LHCN-M2 (cell line): ENCODE measurements at regions not wholly inside any gene's neighbourhood (a gene's known extent, or its start where the extent isn't known, plus 50 kb on each side); places are given as distances from the start of the nearest gene placed in this dataset.

Experiments used
- DNase-seq: peaks from one replicate; pipeline ENCODE4 v3.0.0-alpha.2; 2012; ENCODE audit warnings: low read depth

- no peak for DNase-seq
Measured at GRCh38 chr15:36332896-36333295, 246.5 kb upstream of the CDIN1 start.

GRCh38 chr15:36334059-36334458 lies 245.4 kb upstream of the CDIN1 start:
- DNase-seq, result peak; percentile 43

- DNase-seq, result no peak
Measured at GRCh38 chr15:36335224-36335623, 244.2 kb upstream of the CDIN1 start.

GRCh38 chr15:36335659-36336058 lies 243.8 kb upstream of the CDIN1 start:
- DNase-seq, result no peak

GRCh38 chr15:36344887-36345286 lies 234.5 kb upstream of the CDIN1 start:
- no peak for DNase-seq

GRCh38 chr15:36347272-36347858 lies 232.1 kb upstream of the CDIN1 start:
- DNase-seq, result no peak

- no peak for DNase-seq
Measured at GRCh38 chr15:36356466-36356865, 223.0 kb upstream of the CDIN1 start.

- DNase-seq, result peak; percentile 60
Measured at GRCh38 chr15:36356978-36357601, 222.3 kb upstream of the CDIN1 start.

GRCh38 chr15:36358094-36358493 lies 221.3 kb upstream of the CDIN1 start:
- DNase-seq, result peak; percentile 89

GRCh38 chr15:36358523-36358922 lies 220.9 kb upstream of the CDIN1 start:
- DNase-seq, result peak; percentile 52

GRCh38 chr15:36359286-36359685 lies 220.1 kb upstream of the CDIN1 start:
- no peak for DNase-seq

- peak; percentile 36 for DNase-seq
Measured at GRCh38 chr15:36361351-36361870, 218.0 kb upstream of the CDIN1 start.

GRCh38 chr15:36362509-36362915 lies 216.9 kb upstream of the CDIN1 start:
- DNase-seq, result no peak

GRCh38 chr15:36363335-36363734 lies 216.1 kb upstream of the CDIN1 start:
- peak; percentile 23 for DNase-seq

- DNase-seq, result no peak
Measured at GRCh38 chr15:36364377-36364776, 215.0 kb upstream of the CDIN1 start.

GRCh38 chr15:36365963-36366362 lies 213.5 kb upstream of the CDIN1 start:
- no peak for DNase-seq

GRCh38 chr15:36370051-36370730 lies 209.2 kb upstream of the CDIN1 start:
- no peak for DNase-seq

- DNase-seq, result peak; percentile 60
Measured at GRCh38 chr15:36370731-36371112, 208.7 kb upstream of the CDIN1 start.

- peak; percentile 25 for DNase-seq
Measured at GRCh38 chr15:36371509-36371908, 207.9 kb upstream of the CDIN1 start.

- DNase-seq, result no peak
Measured at GRCh38 chr15:36372968-36373367, 206.5 kb upstream of the CDIN1 start.

- peak; percentile 27 for DNase-seq
Measured at GRCh38 chr15:36373550-36373949, 205.9 kb upstream of the CDIN1 start.

- no peak for DNase-seq
Measured at GRCh38 chr15:36389107-36389506, 190.3 kb upstream of the CDIN1 start.

- DNase-seq, result no peak
Measured at GRCh38 chr15:36390491-36390890, 188.9 kb upstream of the CDIN1 start.
